Lung (tissue), 11 donors: ENCODE measurements at regions not wholly inside any gene's neighbourhood (a gene's known extent, or its start where the extent isn't known, plus 50 kb on each side); places are given as distances from the start of the nearest gene placed in this dataset.

ENCODE experiments used
- ATAC-seq: fragments of 200-7000 bp; cut with Tn5 transposase; one replicate; pipeline ENCODE4 v1.9.1; 2020; ENCODE audit warnings: moderate number of reproducible peaks; ENCODE audit not compliant: insufficient read depth, low FRiP score
- DNase-seq, 3 donors: peaks; one replicate each; pipeline ENCODE4 v3.0.0-alpha.2; 2013 to 2017
- H3K27ac ChIP-seq, 2 donors: one replicate each; pipeline ENCODE4 v1.5.1; 2013; ENCODE audit warnings: mild to moderate bottlenecking in 2 of 2, moderate library complexity in 2 of 2, control low read depth in 1 of 2, inconsistent platforms in 1 of 2, low read depth in 1 of 2, low read length in 1 of 2
- H3K27me3 ChIP-seq, 3 donors: one replicate each; pipeline ENCODE4 v1.5.1; 2013; ENCODE audit warnings: low read length in 2 of 3; ENCODE audit not compliant: control insufficient read depth in 3 of 3, insufficient read depth in 3 of 3
- H3K36me3 ChIP-seq, 4 donors: one replicate each; pipeline ENCODE4 v1.5.1; 2013; ENCODE audit warnings: low read length in 4 of 4, mild to moderate bottlenecking in 1 of 4, moderate library complexity in 1 of 4; ENCODE audit not compliant: control insufficient read depth in 4 of 4, insufficient read depth in 4 of 4
- H3K4me1 ChIP-seq, 5 donors: one replicate each; pipeline ENCODE4 v1.5.1; 2013; ENCODE audit warnings: low read length in 5 of 5, mild to moderate bottlenecking in 2 of 5, moderate library complexity in 1 of 5; ENCODE audit not compliant: control insufficient read depth in 5 of 5, insufficient read depth in 5 of 5
- H3K4me3 ChIP-seq: one replicate; pipeline ENCODE4 v1.5.1; 2013; ENCODE audit warnings: mild to moderate bottlenecking, control low read depth, moderate library complexity
- H3K9ac ChIP-seq, 2 donors: one replicate each; pipeline ENCODE4 v1.5.1; 2013; ENCODE audit warnings: low read length in 2 of 2, control low read depth in 1 of 2; ENCODE audit not compliant: insufficient read depth in 1 of 2
- H3K9me3 ChIP-seq, 4 donors: one replicate each; pipeline ENCODE4 v1.5.1; 2013; ENCODE audit warnings: low read length in 3 of 4, mild to moderate bottlenecking in 1 of 4, moderate library complexity in 1 of 4; ENCODE audit not compliant: control insufficient read depth in 4 of 4, insufficient read depth in 3 of 4
- CTCF ChIP-seq: IDR thresholded peaks from 2 replicates; pipeline ENCODE4 v1.5.1; 2012; ENCODE audit warnings: mild to moderate bottlenecking; ENCODE audit errors: control extremely low read depth, extremely low read depth
- WGBS, 2 donors: extraction: QIAGEN DNeasy Blood & Tissue Kit; methylation state at CpG; one replicate each; pipeline ENCODE4 v1.1.7; 2013; 5-methylcytosine and 5-hydroxymethylcytosine counted together
- donor health status: control.
- donor health status: control.
- donor health status: Bipolar disorder and iron deficiency.
- donor health status: healthy.
- donor health status: DM: yes; HTN: yes; CAD: no.

- WGBS, 2 donors = 55 to 71% methylated on average over 5 of the region's 5 CpGs
- H3K27me3 ChIP-seq = no peaks in the 10 kb centered on the region
- H3K4me3 ChIP-seq = no peak overlapping the region
- ATAC-seq = no peak
- peaks cover 0 to 3% (median 0%) of the 10 kb centered on the region in 4 donors for H3K36me3 ChIP-seq
- peaks cover 0 to 20% (median 3%) of the 10 kb centered on the region in 5 donors for H3K4me1 ChIP-seq
- no peak overlapping the region for H3K27ac ChIP-seq
- no peak overlapping the region for H3K9ac ChIP-seq
- DNase-seq = no peak
- peaks cover 0 to 15% (median 6%) of the 10 kb centered on the region in 4 donors for H3K9me3 ChIP-seq
- TF ChIP-seq CTCF = no peak
Measured at GRCh38 chr5:123786411-123786810, 274.4 kb downstream of the CSNK1G3 start.

- no peak for ATAC-seq
- no peak overlapping the region for H3K9ac ChIP-seq
- peak in 2 of 3 donors; percentile 22 to 46 for DNase-seq
Measured at GRCh38 chr5:123785162-123786071, 273.4 kb downstream of the CSNK1G3 start.

GRCh38 chr5:123783421-123783820 lies 271.4 kb downstream of the CSNK1G3 start:
- ATAC-seq (no peak), DNase-seq (no peak)
- no peaks in the 10 kb centered on the region for H3K36me3 ChIP-seq
- no peak overlapping the region for H3K27ac ChIP-seq
- WGBS, 2 donors = 85 to 94% methylated on average over 1 of the region's 1 CpG
- H3K9me3 ChIP-seq = peaks cover 0 to 1% (median 0%) of the 10 kb centered on the region in 4 donors
- H3K4me3 ChIP-seq = no peak overlapping the region
- no peak overlapping the region for H3K9ac ChIP-seq
- H3K4me1 ChIP-seq = peaks cover 0 to 20% (median 3%) of the 10 kb centered on the region in 5 donors
- no peaks in the 10 kb centered on the region for H3K27me3 ChIP-seq
- TF ChIP-seq CTCF = no peak

More at GRCh38 chr5:123785162-123786071, 273.4 kb downstream of the CSNK1G3 start:
- Histone ChIP-seq H3K4me1 (peaks cover 0 to 20% (median 3%) of the 10 kb centered on the region in 5 donors), H3K4me3 (no peak overlapping the region), H3K27me3 (no peaks in the 10 kb centered on the region), H3K36me3 (peaks cover 0 to 3% (median 0%) of the 10 kb centered on the region in 4 donors), H3K9me3 (peaks cover 0 to 15% (median 6%) of the 10 kb centered on the region in 4 donors), H3K27ac (no peak overlapping the region)
- 53 to 65% methylated on average over 5 of the region's 5 CpGs for WGBS, 2 donors
- no peak for TF ChIP-seq CTCF
